ENCODE measurements at regions not wholly inside any gene's neighbourhood (a gene's known extent, or its start where the extent isn't known, plus 50 kb on each side); places are given as distances from the start of the nearest gene placed in this dataset.

- H3K36me3 ChIP-seq (ENCODE audit: insufficient read depth, low read length), result no peaks in the 10 kb centered on the region
- no peaks in the 10 kb centered on the region for H3K9me3 ChIP-seq (ENCODE audit: low read length)
- no peak overlapping the region for H3K9ac ChIP-seq (ENCODE audit: low read length)
- H3K4me3 ChIP-seq (ENCODE audit: low read depth in 1 of 2, low read length in 2 of 2), result no peak overlapping the region
- no peaks in the 10 kb centered on the region for H3K27me3 ChIP-seq (ENCODE audit: control insufficient read depth in 1 of 2, insufficient read depth in 2 of 2, low read length in 2 of 2)
- H3K27ac ChIP-seq (ENCODE audit: low read depth, low read length), result no peak overlapping the region
- H3K4me1 ChIP-seq (ENCODE audit: insufficient read depth, low read length), result no peaks in the 10 kb centered on the region
Observed at GRCh38 chr5:2391021-2391420, 360.5 kb downstream of the IRX2 start.

GRCh38 chr5:2388571-2388970 lies 362.9 kb downstream of the IRX2 start:
- H3K4me1 ChIP-seq (ENCODE audit: insufficient read depth, low read length), result no peaks in the 10 kb centered on the region
- H3K9ac ChIP-seq (ENCODE audit: low read length), result no peak overlapping the region
- no peaks in the 10 kb centered on the region for H3K9me3 ChIP-seq (ENCODE audit: low read length)
- H3K36me3 ChIP-seq (ENCODE audit: insufficient read depth, low read length), result no peaks in the 10 kb centered on the region
- no peak overlapping the region for H3K27ac ChIP-seq (ENCODE audit: low read depth, low read length)
- no peaks in the 10 kb centered on the region for H3K27me3 ChIP-seq (ENCODE audit: control insufficient read depth in 1 of 2, insufficient read depth in 2 of 2, low read length in 2 of 2)
- H3K4me3 ChIP-seq (ENCODE audit: low read depth in 1 of 2, low read length in 2 of 2), result no peak overlapping the region

DNA sequence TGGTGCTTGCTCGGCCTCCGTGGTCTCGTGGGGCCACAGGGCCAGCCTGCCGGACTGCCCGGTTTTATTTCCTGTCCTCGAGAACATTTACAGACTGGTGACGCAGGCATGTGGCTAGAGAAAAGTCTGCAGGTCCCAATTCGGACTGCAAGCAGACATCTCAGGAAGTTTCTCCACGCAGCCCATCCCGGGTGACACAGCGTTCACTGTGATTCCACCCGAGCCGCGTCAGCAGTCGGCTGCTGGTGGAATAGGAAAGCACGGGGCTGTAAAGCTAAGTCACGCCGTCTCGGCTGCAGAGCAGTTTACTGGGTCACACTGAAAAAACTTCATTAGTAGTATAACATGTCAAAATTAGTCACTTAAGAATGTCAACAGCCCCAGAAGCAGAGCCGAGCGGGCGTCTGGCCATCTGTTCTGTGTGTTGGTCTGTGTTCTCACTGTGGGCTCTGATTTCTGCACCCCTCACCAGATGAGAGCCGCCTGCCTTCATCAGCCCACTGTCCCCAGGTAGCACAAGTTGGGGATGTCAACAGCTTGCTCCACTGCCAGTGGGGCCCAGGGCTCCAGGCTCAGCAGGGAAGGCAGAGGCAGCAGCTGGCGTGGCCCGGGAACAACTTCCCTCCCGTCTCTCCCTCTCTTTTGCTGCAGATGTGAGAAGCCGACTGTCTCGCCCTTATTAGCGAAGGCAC lies 363.7 kb downstream of the IRX2 start:
- Histone ChIP-seq H3K4me3 (ENCODE audit: low read depth in 1 of 2, low read length in 2 of 2) (peak overlapping the region in 1 of 2 donors; percentile 0), H3K36me3 (ENCODE audit: insufficient read depth, low read length) (no peaks in the 10 kb centered on the region)

DNA sequence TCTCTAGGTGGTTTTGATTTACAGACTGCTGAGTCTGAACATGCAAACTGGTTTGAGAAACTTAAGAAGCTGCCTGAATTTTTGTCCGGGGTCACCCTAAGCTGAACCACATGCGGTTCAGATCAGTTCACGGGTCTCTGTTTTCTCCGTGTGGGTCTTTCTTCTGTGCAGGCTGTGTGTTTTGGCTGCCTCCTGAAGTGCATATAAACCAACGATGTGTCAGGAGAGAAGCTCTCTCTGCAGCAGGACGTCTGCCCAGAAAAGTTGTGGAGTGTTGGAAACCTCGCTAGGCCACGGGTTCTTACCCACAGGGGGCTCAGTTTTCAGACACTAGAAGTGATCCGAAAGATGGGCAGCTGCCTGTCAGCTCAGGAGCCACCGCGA lies 364.2 kb downstream of the IRX2 start:
- no peaks in the 10 kb centered on the region for H3K9me3 ChIP-seq (ENCODE audit: low read length)
- peak overlapping the region in 1 of 2 donors; percentile 0 for H3K4me3 ChIP-seq (ENCODE audit: low read depth in 1 of 2, low read length in 2 of 2)
- H3K27ac ChIP-seq (ENCODE audit: low read depth, low read length), result no peak overlapping the region
- H3K36me3 ChIP-seq (ENCODE audit: insufficient read depth, low read length), result no peaks in the 10 kb centered on the region
- no peaks in the 10 kb centered on the region for H3K27me3 ChIP-seq (ENCODE audit: control insufficient read depth in 1 of 2, insufficient read depth in 2 of 2, low read length in 2 of 2)
- H3K9ac ChIP-seq (ENCODE audit: low read length), result no peak overlapping the region
- no peaks in the 10 kb centered on the region for H3K4me1 ChIP-seq (ENCODE audit: insufficient read depth, low read length)

More for the DNA sequence above, 363.7 kb downstream of the IRX2 start:
- no peaks in the 10 kb centered on the region for H3K4me1 ChIP-seq (ENCODE audit: insufficient read depth, low read length)
- H3K9ac ChIP-seq (ENCODE audit: low read length), result no peak overlapping the region
- no peaks in the 10 kb centered on the region for H3K27me3 ChIP-seq (ENCODE audit: control insufficient read depth in 1 of 2, insufficient read depth in 2 of 2, low read length in 2 of 2)
- no peak overlapping the region for H3K27ac ChIP-seq (ENCODE audit: low read depth, low read length)
- no peaks in the 10 kb centered on the region for H3K9me3 ChIP-seq (ENCODE audit: low read length)

DNA sequence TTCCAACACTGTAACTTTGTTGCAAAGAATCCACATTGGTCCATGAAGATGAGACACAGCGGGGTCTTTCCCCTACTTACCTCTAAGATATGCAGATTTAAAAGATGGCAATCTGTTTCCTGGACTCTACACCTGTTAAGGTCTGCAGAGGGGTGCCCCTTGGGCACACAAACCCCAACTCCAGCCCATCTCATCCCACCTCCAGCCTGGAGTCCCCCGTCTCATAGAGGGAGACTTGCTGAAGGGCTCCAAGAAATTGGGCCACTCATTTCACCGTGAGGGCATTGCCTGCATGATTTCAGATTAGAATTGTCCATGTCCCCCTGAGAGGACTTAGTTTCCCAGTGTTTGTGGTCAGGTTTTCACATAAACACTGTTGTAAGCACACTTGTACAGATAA lies 365.7 kb downstream of the IRX2 start:
- no peaks in the 10 kb centered on the region for H3K9me3 ChIP-seq (ENCODE audit: low read length)
- no peaks in the 10 kb centered on the region for H3K4me1 ChIP-seq (ENCODE audit: insufficient read depth, low read length)
- no peak overlapping the region for H3K27ac ChIP-seq (ENCODE audit: low read depth, low read length)
- H3K9ac ChIP-seq (ENCODE audit: low read length), result no peak overlapping the region
- no peaks in the 10 kb centered on the region for H3K27me3 ChIP-seq (ENCODE audit: control insufficient read depth in 1 of 2, insufficient read depth in 2 of 2, low read length in 2 of 2)
- H3K4me3 ChIP-seq (ENCODE audit: low read depth in 1 of 2, low read length in 2 of 2), result no peak overlapping the region
- H3K36me3 ChIP-seq (ENCODE audit: insufficient read depth, low read length), result no peaks in the 10 kb centered on the region

- H3K36me3 ChIP-seq (ENCODE audit: insufficient read depth, low read length), result no peaks in the 10 kb centered on the region
- no peaks in the 10 kb centered on the region for H3K4me1 ChIP-seq (ENCODE audit: insufficient read depth, low read length)
- no peaks in the 10 kb centered on the region for H3K27me3 ChIP-seq (ENCODE audit: control insufficient read depth in 1 of 2, insufficient read depth in 2 of 2, low read length in 2 of 2)
- H3K9ac ChIP-seq (ENCODE audit: low read length), result no peak overlapping the region
- no peak overlapping the region for H3K4me3 ChIP-seq (ENCODE audit: low read depth in 1 of 2, low read length in 2 of 2)
- H3K9me3 ChIP-seq (ENCODE audit: low read length), result no peaks in the 10 kb centered on the region
- H3K27ac ChIP-seq (ENCODE audit: low read depth, low read length), result no peak overlapping the region
Observed at GRCh38 chr5:2383698-2384065, 367.8 kb downstream of the IRX2 start.

GRCh38 chr5:2382776-2383697 lies 368.4 kb downstream of the IRX2 start:
- Histone ChIP-seq H3K9ac (ENCODE audit: low read length) (no peak overlapping the region), H3K9me3 (ENCODE audit: low read length) (no peaks in the 10 kb centered on the region), H3K36me3 (ENCODE audit: insufficient read depth, low read length) (no peaks in the 10 kb centered on the region), H3K27ac (ENCODE audit: low read depth, low read length) (no peak overlapping the region), H3K4me3 (ENCODE audit: low read depth in 1 of 2, low read length in 2 of 2) (no peak overlapping the region), H3K4me1 (ENCODE audit: insufficient read depth, low read length) (no peaks in the 10 kb centered on the region), H3K27me3 (ENCODE audit: control insufficient read depth in 1 of 2, insufficient read depth in 2 of 2, low read length in 2 of 2) (no peaks in the 10 kb centered on the region)

DNA sequence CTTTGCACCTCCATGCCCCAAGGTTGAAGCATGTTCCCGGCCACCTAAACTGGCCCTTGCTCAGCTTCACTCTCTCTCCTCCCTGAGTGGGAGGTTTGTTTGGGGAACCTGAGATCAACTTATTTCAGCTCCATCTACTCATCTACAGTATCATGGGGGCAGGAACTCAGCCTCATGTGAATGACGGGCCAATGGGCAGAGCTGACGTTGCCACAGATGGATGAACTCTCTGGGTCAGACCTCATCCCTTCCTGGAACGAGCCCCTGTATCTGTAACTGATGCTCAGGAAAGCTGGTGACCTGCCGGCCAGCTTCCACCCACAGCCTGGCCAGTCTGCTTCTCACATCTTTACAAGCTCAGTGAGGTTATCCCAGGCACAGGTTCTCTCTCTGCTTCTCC lies 369.6 kb downstream of the IRX2 start:
- no peaks in the 10 kb centered on the region for H3K9me3 ChIP-seq (ENCODE audit: low read length)
- no peaks in the 10 kb centered on the region for H3K27me3 ChIP-seq (ENCODE audit: control insufficient read depth in 1 of 2, insufficient read depth in 2 of 2, low read length in 2 of 2)
- H3K36me3 ChIP-seq (ENCODE audit: insufficient read depth, low read length), result no peaks in the 10 kb centered on the region
- no peaks in the 10 kb centered on the region for H3K4me1 ChIP-seq (ENCODE audit: insufficient read depth, low read length)
- no peak overlapping the region for H3K9ac ChIP-seq (ENCODE audit: low read length)
- H3K27ac ChIP-seq (ENCODE audit: low read depth, low read length), result no peak overlapping the region
- no peak overlapping the region for H3K4me3 ChIP-seq (ENCODE audit: low read depth in 1 of 2, low read length in 2 of 2)

DNA sequence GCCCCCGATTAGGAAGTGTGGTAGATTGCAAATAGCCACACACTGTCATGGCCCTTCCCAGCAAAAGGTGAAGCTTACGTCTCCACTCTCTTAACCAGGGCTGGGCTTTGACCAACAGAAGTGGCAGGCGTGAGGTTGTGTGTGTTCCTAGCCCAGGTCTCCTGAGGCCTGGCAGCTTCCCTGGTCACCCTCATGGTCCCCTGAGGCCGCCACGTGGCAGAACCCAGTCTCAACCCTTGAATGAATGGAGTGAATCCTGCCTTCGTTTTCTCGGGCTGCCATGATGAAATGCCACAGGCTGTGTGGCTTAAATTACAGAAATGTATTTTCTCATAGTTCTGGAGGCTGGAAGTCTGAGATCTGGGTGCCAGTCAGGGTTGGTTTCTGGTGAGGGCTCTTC lies 370.4 kb downstream of the IRX2 start:
- Histone ChIP-seq H3K4me3 (ENCODE audit: low read depth in 1 of 2, low read length in 2 of 2) (no peak overlapping the region), H3K27ac (ENCODE audit: low read depth, low read length) (no peak overlapping the region), H3K4me1 (ENCODE audit: insufficient read depth, low read length) (no peaks in the 10 kb centered on the region), H3K27me3 (ENCODE audit: control insufficient read depth in 1 of 2, insufficient read depth in 2 of 2, low read length in 2 of 2) (no peaks in the 10 kb centered on the region), H3K9ac (ENCODE audit: low read length) (no peak overlapping the region), H3K36me3 (ENCODE audit: insufficient read depth, low read length) (no peaks in the 10 kb centered on the region), H3K9me3 (ENCODE audit: low read length) (no peaks in the 10 kb centered on the region)

DNA sequence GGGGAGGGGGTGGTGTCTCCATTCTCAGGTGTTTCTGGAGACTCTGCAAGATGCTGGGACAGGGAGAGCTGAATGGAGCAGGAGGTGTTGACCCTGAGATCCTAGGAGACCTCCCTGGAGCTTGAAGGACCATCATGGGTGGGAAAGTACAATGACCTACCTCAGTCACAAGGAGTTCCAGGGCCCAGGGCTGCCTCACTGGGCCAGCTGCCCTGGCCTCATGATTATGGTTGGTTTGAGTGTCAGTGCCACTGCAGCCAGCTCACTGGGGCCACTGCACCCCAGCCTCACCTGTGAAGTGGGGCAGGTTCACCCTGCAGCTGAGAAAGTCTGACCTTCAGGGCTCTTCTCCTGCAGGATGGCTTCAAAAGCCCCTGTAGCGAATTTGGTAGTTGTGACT lies 372.5 kb downstream of the IRX2 start:
- no peaks in the 10 kb centered on the region for H3K36me3 ChIP-seq (ENCODE audit: insufficient read depth, low read length)
- H3K9ac ChIP-seq (ENCODE audit: low read length), result no peak overlapping the region
- H3K27ac ChIP-seq (ENCODE audit: low read depth, low read length), result no peak overlapping the region
- no peak overlapping the region for H3K4me3 ChIP-seq (ENCODE audit: low read depth in 1 of 2, low read length in 2 of 2)
- no peaks in the 10 kb centered on the region for H3K27me3 ChIP-seq (ENCODE audit: control insufficient read depth in 1 of 2, insufficient read depth in 2 of 2, low read length in 2 of 2)
- no peaks in the 10 kb centered on the region for H3K9me3 ChIP-seq (ENCODE audit: low read length)
- H3K4me1 ChIP-seq (ENCODE audit: insufficient read depth, low read length), result no peaks in the 10 kb centered on the region

GRCh38 chr5:2378108-2378507 lies 373.4 kb downstream of the IRX2 start:
- no peak overlapping the region for H3K27ac ChIP-seq (ENCODE audit: low read depth, low read length)
- H3K36me3 ChIP-seq (ENCODE audit: insufficient read depth, low read length), result no peaks in the 10 kb centered on the region
- H3K4me3 ChIP-seq (ENCODE audit: low read depth in 1 of 2, low read length in 2 of 2), result no peak overlapping the region
- H3K4me1 ChIP-seq (ENCODE audit: insufficient read depth, low read length), result no peaks in the 10 kb centered on the region
- no peak overlapping the region for H3K9ac ChIP-seq (ENCODE audit: low read length)
- no peaks in the 10 kb centered on the region for H3K9me3 ChIP-seq (ENCODE audit: low read length)
- no peaks in the 10 kb centered on the region for H3K27me3 ChIP-seq (ENCODE audit: control insufficient read depth in 1 of 2, insufficient read depth in 2 of 2, low read length in 2 of 2)
